Epithelial cell of esophagus (primary cell): ENCODE measurements at regions not wholly inside any gene's neighbourhood (a gene's known extent, or its start where the extent isn't known, plus 50 kb on each side); places are given as distances from the start of the nearest gene placed in this dataset.

Source experiments
- DNase-seq: peaks from one replicate; pipeline ENCODE4 v3.0.0; 2010; ENCODE audit warnings: low read depth
- H3K4me3 ChIP-seq: 2 replicates; pipeline ENCODE4 v1.5.1; 2011; ENCODE audit warnings: mild to moderate bottlenecking, low read length, control low read depth
- CTCF ChIP-seq: IDR thresholded peaks from 2 replicates; pipeline ENCODE4 v1.5.1; 2011; ENCODE audit warnings: low read depth, mild to moderate bottlenecking, low read length, control low read depth, inconsistent platforms; ENCODE audit not compliant: insufficient read depth; ENCODE audit errors: missing control alignments

GRCh38 chr6:146896960-146897701 is 298.4 kb downstream of the ADGB start:
- TF ChIP-seq CTCF = no peak
- DNase-seq = no peak
- H3K4me3 ChIP-seq = no peak overlapping the region

DNA sequence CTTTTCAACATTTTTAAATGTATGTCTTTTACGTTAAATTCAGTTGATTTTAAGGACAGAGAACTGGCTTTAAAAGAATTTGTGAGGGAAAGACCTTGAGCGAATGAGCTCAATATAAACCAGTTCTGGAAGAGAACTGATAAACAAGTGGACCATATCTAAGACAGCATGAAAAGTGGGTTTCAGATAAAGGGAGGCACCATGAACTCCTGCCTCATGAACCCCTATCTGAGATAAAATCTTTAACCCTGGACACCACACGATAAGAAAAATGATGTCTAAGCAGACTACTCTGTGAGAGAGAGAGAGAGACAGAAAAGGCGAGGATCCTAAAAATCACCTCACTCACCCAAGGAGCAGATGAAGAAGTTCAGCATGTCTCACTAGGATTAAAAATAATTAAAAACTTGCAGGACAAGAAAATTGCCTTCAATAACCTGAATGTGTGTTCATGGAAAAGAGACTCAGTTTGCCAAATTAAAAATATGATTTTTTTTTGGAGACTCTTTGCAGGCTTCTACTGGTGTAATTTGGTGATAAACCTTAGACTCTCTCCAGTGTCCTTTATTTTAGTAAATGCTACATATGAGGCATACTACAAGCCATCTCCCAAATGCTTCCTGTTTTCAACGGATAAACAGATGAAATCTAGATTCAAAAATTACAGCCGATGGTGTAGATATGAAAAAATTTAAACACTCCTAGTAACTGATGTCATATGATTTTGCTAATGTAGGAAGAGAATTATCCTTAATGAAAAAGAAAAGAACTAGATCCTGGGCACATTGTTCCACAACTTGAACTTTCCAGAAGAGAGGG is 299.5 kb downstream of the ADGB start:
- TF ChIP-seq CTCF = no peak
- no peak overlapping the region for H3K4me3 ChIP-seq
- no peak for DNase-seq

DNA sequence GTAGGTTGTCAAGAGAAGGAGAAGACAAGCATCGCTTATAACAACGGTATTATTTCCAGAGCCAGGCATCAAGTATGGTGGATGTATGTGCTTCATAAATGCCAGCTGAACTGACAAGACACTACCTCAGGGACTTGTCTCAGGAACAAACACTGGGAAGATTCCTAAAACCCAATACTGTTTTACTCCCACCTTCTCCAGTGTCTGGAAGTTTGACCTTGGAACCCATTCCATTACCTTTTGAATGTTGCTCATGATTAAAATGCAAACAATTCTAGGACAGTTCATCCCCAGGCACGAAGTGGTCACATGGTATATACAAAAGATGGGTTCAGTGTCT is 300.1 kb downstream of the ADGB start:
- no peak for TF ChIP-seq CTCF

GRCh38 chr6:146901940-146902816 is 302.0 kb upstream of the STXBP5 start:
- DNase-seq = peak; percentile 31
- TF ChIP-seq CTCF = peak; percentile 46

More for the DNA sequence above, 300.1 kb downstream of the ADGB start:
- DNase-seq = no peak
- H3K4me3 ChIP-seq = no peak overlapping the region

GRCh38 chr6:146902846-146903245 is 301.4 kb upstream of the STXBP5 start:
- no peak overlapping the region for H3K4me3 ChIP-seq
- no peak for DNase-seq
- TF ChIP-seq CTCF = no peak

More at GRCh38 chr6:146901940-146902816, 302.0 kb upstream of the STXBP5 start:
- H3K4me3 ChIP-seq = no peak overlapping the region

- no peak for DNase-seq
- TF ChIP-seq CTCF = no peak
These were observed 300.8 kb upstream of the STXBP5 start for GRCh38 chr6:146903451-146903850.

More at GRCh38 chr6:146903451-146903850, 300.8 kb upstream of the STXBP5 start:
- H3K4me3 ChIP-seq = no peak overlapping the region
